ENCODE measurements at regions not wholly inside any gene's neighbourhood (a gene's known extent, or its start where the extent isn't known, plus 50 kb on each side); places are given as distances from the start of the nearest gene placed in this dataset.

- TF ChIP-seq CTCF (IDR thresholded peaks at IDR 0.05), result no peak
- TF ChIP-seq POLR2A (IDR thresholded peaks at IDR 0.05), result no peak
- no peak for TF ChIP-seq EP300 (IDR thresholded peaks at IDR 0.05)
Observed at GRCh38 chr7:98687111-98687751, 70.1 kb downstream of the NPTX2 start.
